HEK293 (cell line): ENCODE measurements at regions not wholly inside any gene's neighbourhood (a gene's known extent, or its start where the extent isn't known, plus 50 kb on each side); places are given as distances from the start of the nearest gene placed in this dataset.

Source experiments
- CTCF ChIA-PET: fragments of 350-600 bp; formaldehyde crosslinking; extraction: SDS; loops from one replicate; lab custom pipeline; 2021; ENCODE audit warnings: antibody characterized with exemption; lab: Yijun Ruan, JAX
- POLR2A ChIA-PET: fragments of 300-600 bp; formaldehyde crosslinking; extraction: SDS; loops from one replicate; lab custom pipeline; 2020; ENCODE audit warnings: antibody characterized with exemption, inconsistent platforms; lab: Yijun Ruan, JAX
- H3K27ac ChIP-seq: fragments of 200-500 bp; sonication (Bioruptor generic); 2 replicates; pipeline ENCODE4 v1.5.1; 2014; ENCODE audit warnings: low read depth, low read length, control low read depth, inconsistent platforms; ENCODE audit errors: extremely low read depth
- H3K36me3 ChIP-seq, 2 experiments: fragments of 200-500 bp in 1 of 2; sonication (Bioruptor generic) in 1 of 2; 1 replicate in 1 of 2; 2 replicates in 1 of 2; pipeline ENCODE4 v1.5.1; 2014 to 2017; ENCODE audit warnings: inconsistent platforms in 2 of 2, low read length in 2 of 2; ENCODE audit not compliant: control insufficient read depth in 2 of 2, insufficient read depth in 1 of 2
- H3K4me1 ChIP-seq: fragments of 200-500 bp; sonication (Bioruptor generic); 2 replicates; pipeline ENCODE4 v1.5.1; 2014; ENCODE audit warnings: mild to moderate bottlenecking, low read length, inconsistent platforms; ENCODE audit not compliant: control insufficient read depth, insufficient read depth
- H3K4me3 ChIP-seq: 2 replicates; pipeline ENCODE4 v1.5.1; 2011; ENCODE audit warnings: low read depth, mild to moderate bottlenecking, control low read depth, low read length, moderate library complexity
- H3K9me3 ChIP-seq: fragments of 200-500 bp; sonication (Bioruptor generic); 2 replicates; pipeline ENCODE4 v1.5.1; 2014; ENCODE audit warnings: low read depth, low read length, inconsistent platforms; ENCODE audit not compliant: control insufficient read depth, insufficient read depth
- HOXD13 ChIP-seq: sonication (generic); formaldehyde crosslinking; IDR thresholded peaks from 2 replicates; pipeline ENCODE4 v1.8.0; 2022; ENCODE audit warnings: missing genetic modification reagents, borderline replicate concordance
- PRDM1 ChIP-seq: fragments of 450-650 bp; formaldehyde crosslinking; IDR thresholded peaks from 2 replicates; pipeline ENCODE4; 2016; ENCODE audit warnings: missing biosample characterization, missing genetic modification characterization
- PRDM4 ChIP-seq: fragments of 450-650 bp; formaldehyde crosslinking; IDR thresholded peaks from 2 replicates; pipeline ENCODE4 v1.5.1; 2017; ENCODE audit warnings: missing biosample characterization, missing genetic modification characterization
- SALL2 ChIP-seq: fragments of 450-650 bp; formaldehyde crosslinking; IDR thresholded peaks from 2 replicates; pipeline ENCODE4 v1.5.0; 2017; ENCODE audit warnings: missing biosample characterization, mild to moderate bottlenecking, missing genetic modification characterization, borderline replicate concordance
- SP3 ChIP-seq: fragments of 450-650 bp; formaldehyde crosslinking; IDR thresholded peaks from 2 replicates; pipeline ENCODE4 v1.5.1; 2016; ENCODE audit warnings: missing biosample characterization, missing genetic modification characterization
- YY1 ChIP-seq: fragments of 450-650 bp; formaldehyde crosslinking; IDR thresholded peaks from 2 replicates; pipeline ENCODE4 v1.5.1; 2018; ENCODE audit warnings: missing biosample characterization, missing genetic modification characterization
- YY2 ChIP-seq: fragments of 450-650 bp; formaldehyde crosslinking; IDR thresholded peaks from 2 replicates; pipeline ENCODE4 v1.5.1; 2016; ENCODE audit warnings: missing biosample characterization, missing genetic modification characterization
- ZNF16 ChIP-seq: fragments of 450-650 bp; formaldehyde crosslinking; IDR thresholded peaks from 2 replicates; pipeline ENCODE4 v1.5.1; 2016; ENCODE audit warnings: low read depth, missing biosample characterization, missing genetic modification characterization
- ZNF19 ChIP-seq: fragments of 450-650 bp; formaldehyde crosslinking; IDR thresholded peaks from 2 replicates; pipeline ENCODE4; 2016; ENCODE audit warnings: missing biosample characterization, missing genetic modification characterization, low read depth
- ZNF266 ChIP-seq: fragments of 450-650 bp; formaldehyde crosslinking; IDR thresholded peaks from 2 replicates; pipeline ENCODE4 v1.5.1; 2016; ENCODE audit warnings: missing biosample characterization, missing genetic modification characterization, low read depth
- ZNF302 ChIP-seq: fragments of 450-650 bp; formaldehyde crosslinking; IDR thresholded peaks from 2 replicates; pipeline ENCODE4 v1.5.1; 2016; ENCODE audit warnings: missing biosample characterization, missing genetic modification characterization, low read depth
- ZNF311 ChIP-seq: fragments of 450-650 bp; formaldehyde crosslinking; IDR thresholded peaks from 2 replicates; pipeline ENCODE4 v1.5.1; 2017; ENCODE audit warnings: missing biosample characterization, missing genetic modification characterization, borderline replicate concordance
- ZNF391 ChIP-seq: fragments of 450-650 bp; formaldehyde crosslinking; IDR thresholded peaks from 2 replicates; pipeline ENCODE4 v1.5.1; 2016; ENCODE audit warnings: low read depth, missing biosample characterization, missing genetic modification characterization, borderline replicate concordance
- ZNF394 ChIP-seq: fragments of 450-650 bp; formaldehyde crosslinking; IDR thresholded peaks from 2 replicates; pipeline ENCODE4 v1.5.1; 2016; ENCODE audit warnings: missing biosample characterization, missing genetic modification characterization, mild to moderate bottlenecking, moderate library complexity, borderline replicate concordance
- ZNF426 ChIP-seq: fragments of 450-650 bp; formaldehyde crosslinking; IDR thresholded peaks from 2 replicates; pipeline ENCODE4 v1.5.1; 2017; ENCODE audit warnings: missing biosample characterization, missing genetic modification characterization, mild to moderate bottlenecking, inconsistent platforms, moderate library complexity
- ZNF518A ChIP-seq: fragments of 450-650 bp; formaldehyde crosslinking; conservative IDR thresholded peaks from 2 replicates; pipeline ENCODE4 v1.5.1; 2016; ENCODE audit warnings: low read depth, missing biosample characterization, missing genetic modification characterization
- ZNF529 ChIP-seq: fragments of 450-650 bp; formaldehyde crosslinking; IDR thresholded peaks from 2 replicates; pipeline ENCODE4 v1.5.1; 2017; ENCODE audit warnings: missing genetic modification characterization, missing biosample characterization; ENCODE audit not compliant: insufficient replicate concordance
- ZNF549 ChIP-seq: fragments of 450-650 bp; IDR thresholded peaks from 2 replicates; pipeline ENCODE4 v1.5.1; 2018; ENCODE audit warnings: missing biosample characterization, missing genetic modification characterization, mild to moderate bottlenecking, inconsistent platforms, moderate library complexity
- ZNF555 ChIP-seq: fragments of 450-650 bp; formaldehyde crosslinking; conservative IDR thresholded peaks from 2 replicates; pipeline ENCODE4 v1.5.1; 2017; ENCODE audit warnings: missing biosample characterization, mild to moderate bottlenecking, missing genetic modification characterization, inconsistent platforms
- ZNF600 ChIP-seq: fragments of 450-650 bp; formaldehyde crosslinking; IDR thresholded peaks from 2 replicates; pipeline ENCODE4 v1.5.1; 2016; ENCODE audit warnings: missing biosample characterization, missing genetic modification characterization
- ZNF692 ChIP-seq: fragments of 450-650 bp; formaldehyde crosslinking; IDR thresholded peaks from 2 replicates; pipeline ENCODE4 v1.5.1; 2016; ENCODE audit warnings: missing biosample characterization, missing genetic modification characterization
- ZNF701 ChIP-seq: fragments of 450-650 bp; formaldehyde crosslinking; IDR thresholded peaks from 2 replicates; pipeline ENCODE4 v1.5.1; 2016; ENCODE audit warnings: missing biosample characterization, missing genetic modification characterization
- ZNF704 ChIP-seq: fragments of 450-650 bp; formaldehyde crosslinking; IDR thresholded peaks from 2 replicates; pipeline ENCODE4 v1.5.1; 2016; ENCODE audit warnings: missing biosample characterization, missing genetic modification characterization
- ZNF776 ChIP-seq: fragments of 450-650 bp; formaldehyde crosslinking; IDR thresholded peaks from 2 replicates; pipeline ENCODE4 v1.5.0; 2017; ENCODE audit warnings: missing biosample characterization, missing genetic modification characterization, borderline replicate concordance
- ZNF792 ChIP-seq: fragments of 450-650 bp; formaldehyde crosslinking; IDR thresholded peaks from 2 replicates; pipeline ENCODE4 v1.5.1; 2016; ENCODE audit warnings: missing biosample characterization, missing genetic modification characterization
- ZSCAN5A ChIP-seq: fragments of 450-650 bp; formaldehyde crosslinking; IDR thresholded peaks from 2 replicates; pipeline ENCODE4 v1.5.1; 2016; ENCODE audit warnings: missing biosample characterization, missing genetic modification characterization

- TF ChIP-seq PRDM4 (tag by site-specific recombination) (no peak), ZNF692 (tag by site-specific recombination) (no peak), ZNF529 (tag by site-specific recombination) (no peak), ZNF549 (tag by site-specific recombination) (no peak), ZNF776 (tag by site-specific recombination) (no peak), ZNF426 (tag by site-specific recombination) (no peak), YY1 (no peak), ZNF311 (no peak), ZNF555 (tag by site-specific recombination) (no peak), ZNF391 (tag by site-specific recombination) (no peak), ZNF19 (tag by site-specific recombination) (no peak), ZNF518A (tag by site-specific recombination) (no peak), ZNF792 (tag by site-specific recombination) (no peak), ZNF16 (no peak)
Observed at GRCh38 chr18:71020342-71021029, 731.6 kb downstream of the SOCS6 start (continued).

- Histone ChIP-seq H3K4me1 (no peaks in the 10 kb centered on the region), H3K9me3 (no peaks in the 10 kb centered on the region), H3K36me3 (no peaks in the 10 kb centered on the region), H3K27ac (no peak overlapping the region), H3K4me3 (no peak overlapping the region)
- POLR2A ChIA-PET, result no interaction called here
- CTCF ChIA-PET, result no interaction called here
- no peak for TF ChIP-seq SALL2 (tag by site-specific recombination)
- TF ChIP-seq PRDM1 (tag by site-specific recombination), result no peak
- no peak for TF ChIP-seq ZNF302 (tag by site-specific recombination)
- no peak for TF ChIP-seq HOXD13 (CRISPR knock-in tag)
- TF ChIP-seq ZNF394 (tag by site-specific recombination), result no peak
- TF ChIP-seq ZNF311, result no peak
- no peak for TF ChIP-seq ZSCAN5A (tag by site-specific recombination)
- TF ChIP-seq ZNF266, result no peak
- TF ChIP-seq SP3, result no peak
- TF ChIP-seq ZNF704 (tag by site-specific recombination), result no peak
- no peak for TF ChIP-seq ZNF701
- TF ChIP-seq ZNF776 (tag by site-specific recombination), result no peak
- TF ChIP-seq YY2, result no peak
- TF ChIP-seq ZNF600 (tag by site-specific recombination), result no peak
Observed at GRCh38 chr18:71018816-71019215, 730.0 kb downstream of the SOCS6 start.
